HepG2 (cell line): ENCODE measurements at regions not wholly inside any gene's neighbourhood (a gene's known extent, or its start where the extent isn't known, plus 50 kb on each side); places are given as distances from the start of the nearest gene placed in this dataset.

Experiments
- ATAC-seq: fragments of 200-7000 bp; cut with Tn5 transposase; 3 replicates; pipeline ENCODE4 v1.9.1; 2020; ENCODE audit warnings: mild to moderate bottlenecking, moderate library complexity
- BruUV-seq: library from RNA; stranded (reverse); fragments of 400-500 nt; replicated peaks from 2 replicates; lab custom pipeline; 2021; lab: Mats Ljungman, UMichigan
- CTCF ChIA-PET: fragments of 300-600 bp; formaldehyde crosslinking; extraction: SDS; loops from one replicate; lab custom pipeline; 2021; ENCODE audit warnings: low total read pairs, inconsistent platforms, low intra/inter-chr PET ratio; lab: Yijun Ruan, JAX
- POLR2A ChIA-PET: fragments of 350-600 bp; sonication (Branson Sonifier 250); formaldehyde crosslinking; loops from one replicate; lab custom pipeline; 2020; ENCODE audit warnings: antibody characterized with exemption, inconsistent platforms; lab: Yijun Ruan, JAX
- DNase-seq: peaks from one replicate; pipeline ENCODE4 v3.0.0-alpha.2; 2015; ENCODE audit warnings: low spot score
- FAIRE-seq: peaks from 3 replicates; lab custom pipeline; 2011; peaks lifted over from hg19 to GRCh38; lab: Jason Lieb, UNC
- H2AFZ ChIP-seq: one replicate; pipeline ENCODE4 v1.6.1; 2011; ENCODE audit warnings: low read length, inconsistent platforms
- H3K27ac ChIP-seq: fragments of 300-600 bp; 3 replicates; pipeline ENCODE4 v1.8.0; 2011; ENCODE audit warnings: mixed run types, mild to moderate bottlenecking, mixed read lengths, low read length, inconsistent platforms; ENCODE audit not compliant: insufficient read depth; ENCODE audit errors: extremely low read length
- H3K27me3 ChIP-seq, 2 experiments: fragments of 200-600 bp in 1 of 2; 2 replicates in 1 of 2; 3 replicates in 1 of 2; pipeline versions ENCODE4 v1.6.0 to v1.8.0; 2011; ENCODE audit warnings: low read length in 2 of 2, mild to moderate bottlenecking in 2 of 2, moderate library complexity in 2 of 2, inconsistent platforms in 1 of 2; ENCODE audit not compliant: insufficient read depth in 2 of 2, control insufficient read depth in 1 of 2
- H3K36me3 ChIP-seq, 2 experiments: fragments of 200-600 bp in 1 of 2; replicated peaks in 1 of 2; 2 replicates in 1 of 2; 3 replicates in 1 of 2; pipeline versions ENCODE4 v1.5.1 to v1.8.0; 2011; ENCODE audit warnings: low read length in 2 of 2, inconsistent platforms in 1 of 2; ENCODE audit not compliant: insufficient read depth in 2 of 2, control insufficient read depth in 1 of 2
- H3K4me1 ChIP-seq: 2 replicates; pipeline ENCODE4 v1.5.1; 2012; ENCODE audit warnings: low read length, inconsistent platforms; ENCODE audit not compliant: insufficient read depth
- H3K4me2 ChIP-seq: 2 replicates; pipeline ENCODE4 v1.6.0; 2011; ENCODE audit warnings: low read depth, low read length, inconsistent platforms
- H3K4me3 ChIP-seq, 3 experiments: fragments of 200-600 bp in 1 of 3; sonication (generic), shearing (Covaris generic) in 1 of 3; replicated peaks in 1 of 3; 2 replicates each; pipeline ENCODE4 v1.5.1; 2011 to 2016; ENCODE audit warnings: low read length in 3 of 3, inconsistent platforms in 2 of 3, low read depth in 2 of 3, mild to moderate bottlenecking in 2 of 3, control low read depth in 1 of 3, mixed read lengths in 1 of 3; ENCODE audit not compliant: insufficient read depth in 1 of 3
- H3K79me2 ChIP-seq: one replicate; pipeline ENCODE4 v1.6.1; 2011; ENCODE audit warnings: low read length, inconsistent platforms; ENCODE audit not compliant: insufficient read depth
- H3K9ac ChIP-seq: 2 replicates; pipeline ENCODE4 v1.6.0; 2011; ENCODE audit warnings: mild to moderate bottlenecking, low read depth, low read length, inconsistent platforms; ENCODE audit not compliant: insufficient read depth
- H3K9me3 ChIP-seq: 2 replicates; pipeline ENCODE4 v1.5.1; 2012; ENCODE audit warnings: mild to moderate bottlenecking, low read length
- H4K20me1 ChIP-seq: 2 replicates; pipeline ENCODE4 v1.6.0; 2011; ENCODE audit warnings: inconsistent platforms, mild to moderate bottlenecking, low read length, moderate library complexity; ENCODE audit not compliant: insufficient read depth
- FIP1L1 ChIP-seq: fragments of 200-400 bp; formaldehyde crosslinking; IDR thresholded peaks from 2 replicates; pipeline ENCODE4 v1.6.1; 2018; ENCODE audit warnings: low read depth, mild to moderate bottlenecking, low read length, moderate library complexity, borderline replicate concordance; ENCODE audit not compliant: insufficient read depth
- HDAC1 ChIP-seq: sonication (generic); formaldehyde crosslinking; IDR thresholded peaks from 2 replicates; pipeline ENCODE4 v1.5.1; 2020; ENCODE audit warnings: mild to moderate bottlenecking, missing genetic modification reagents
- IKZF4 ChIP-seq: sonication (generic); formaldehyde crosslinking; IDR thresholded peaks from 2 replicates; pipeline ENCODE4 v1.5.1; 2020; ENCODE audit warnings: borderline replicate concordance, mild to moderate bottlenecking, low read depth, missing genetic modification reagents; ENCODE audit errors: not compliant biosample characterization
- MTA3 ChIP-seq: sonication (generic); formaldehyde crosslinking; IDR thresholded peaks from 2 replicates; pipeline ENCODE4 v1.4.0; 2020; ENCODE audit warnings: missing genetic modification reagents
- RBAK ChIP-seq: sonication (generic); formaldehyde crosslinking; IDR thresholded peaks from 2 replicates; pipeline ENCODE4 v1.5.1; 2020; ENCODE audit warnings: mild to moderate bottlenecking, missing genetic modification reagents
- RFX5 ChIP-seq: IDR thresholded peaks from 2 replicates; pipeline ENCODE4 v1.6.1; 2011; ENCODE audit warnings: low read depth, low read length, improper control_type of control experiment
- TBL1XR1 ChIP-seq: fragments of 150-350 bp; IDR thresholded peaks from 2 replicates; pipeline ENCODE4 v1.6.1; 2014; ENCODE audit warnings: borderline replicate concordance, low read length; ENCODE audit not compliant: partially characterized antibody
- TRIM24 ChIP-seq: sonication (generic); formaldehyde crosslinking; IDR thresholded peaks from 2 replicates; pipeline ENCODE4 v1.8.0; 2022; ENCODE audit warnings: mild to moderate bottlenecking, missing genetic modification reagents
- YY1 ChIP-seq: IDR thresholded peaks from 2 replicates; pipeline ENCODE4 v1.6.1; 2011; ENCODE audit warnings: low read length, low read depth, moderate library complexity, mild to moderate bottlenecking; ENCODE audit not compliant: insufficient read depth, insufficient replicate concordance
- ZNF121 ChIP-seq: sonication (generic); formaldehyde crosslinking; IDR thresholded peaks from 2 replicates; pipeline ENCODE4 v1.5.0; 2020; ENCODE audit warnings: mild to moderate bottlenecking, missing genetic modification reagents
- ZNF605 ChIP-seq: sonication (generic); formaldehyde crosslinking; IDR thresholded peaks from 2 replicates; pipeline ENCODE4 v1.8.0; 2022; ENCODE audit warnings: mild to moderate bottlenecking, missing genetic modification reagents
- ZNF75D ChIP-seq: sonication (generic); formaldehyde crosslinking; IDR thresholded peaks from 2 replicates; pipeline ENCODE4 v1.8.1; 2023; ENCODE audit warnings: missing genetic modification reagents, mild to moderate bottlenecking, borderline replicate concordance
- ZSCAN21 ChIP-seq: sonication (generic); formaldehyde crosslinking; IDR thresholded peaks from 2 replicates; pipeline ENCODE4 v1.8.0; 2022; ENCODE audit warnings: mild to moderate bottlenecking, missing genetic modification reagents, moderate library complexity, borderline replicate concordance
- WGBS: methylation state at CpG from one replicate; pipeline ENCODE4 v1.1.6; 2017; ENCODE audit warnings: low lambda C conversion rate; 5-methylcytosine and 5-hydroxymethylcytosine counted together
- in situ Hi-C: cut with HindIII; loops from 2 replicates; pipeline ENCODE4 v1.10.0; 2017; ENCODE audit warnings: low pct_unique_long_range_greater_than_20kb; ENCODE audit not compliant: extremely low pct_ligation_motif_present
- intact Hi-C: fragments of 100-400 bp; cut with micrococcal nuclease; formaldehyde crosslinking; loops from one replicate; pipeline ENCODE4 v1.10.0; 2022; ENCODE audit not compliant: unreplicated experiment

GRCh38 chr2:163479599-163479998, 256.2 kb downstream of the FIGN start:
- ChIA-PET POLR2A (no interaction called here), CTCF (no interaction called here)
- no peak overlapping the region for H3K4me3 ChIP-seq
- no peaks in the 10 kb centered on the region for H3K27me3 ChIP-seq
- H3K79me2 ChIP-seq: no peaks in the 10 kb centered on the region
- H3K9ac ChIP-seq: no peak overlapping the region
- no peaks in the 10 kb centered on the region for H3K36me3 ChIP-seq
- intact Hi-C loops (no loop called here), in situ Hi-C loops (no loop called here)
- H4K20me1 ChIP-seq: no peaks in the 10 kb centered on the region
- no peak overlapping the region for H2AFZ ChIP-seq
- ATAC-seq: peak; percentile 65
- H3K27ac ChIP-seq: no peak overlapping the region
- DNase-seq: no peak
- H3K9me3 ChIP-seq: no peaks in the 10 kb centered on the region
- WGBS: 23% methylated on average over 9 of the region's 9 CpGs
- FAIRE-seq: no peak
- BruUV-seq: no TSS peak
- peaks cover 7% of the 10 kb centered on the region; the same call in 1 of the 2 replicates for H3K4me1 ChIP-seq
- no peak for TF ChIP-seq RBAK
- no peak for TF ChIP-seq RFX5
- no peak for TF ChIP-seq ZNF121
- TF ChIP-seq ZNF605 (CRISPR knock-in tag): no peak
- TF ChIP-seq YY1: no peak
- H3K4me2 ChIP-seq: no peak overlapping the region

- in situ Hi-C loops (no loop called here), intact Hi-C loops (no loop called here)
- no peaks in the 10 kb centered on the region for H3K27me3 ChIP-seq
- no peak overlapping the region for H3K9ac ChIP-seq
- H3K9me3 ChIP-seq: no peaks in the 10 kb centered on the region
- H3K4me3 ChIP-seq: no peak overlapping the region
- FAIRE-seq: no peak
- ChIA-PET POLR2A (no interaction called here), CTCF (no interaction called here)
- no peaks in the 10 kb centered on the region for H4K20me1 ChIP-seq
- no peak for ATAC-seq
- peaks cover 16% of the 10 kb centered on the region; the same call in 1 of the 2 replicates for H3K4me1 ChIP-seq
- no peaks in the 10 kb centered on the region for H3K79me2 ChIP-seq
- H3K36me3 ChIP-seq: no peaks in the 10 kb centered on the region
- no peak overlapping the region for H3K27ac ChIP-seq
- H2AFZ ChIP-seq: no peak overlapping the region
- no peak for DNase-seq
- no peak overlapping the region for H3K4me2 ChIP-seq
- TF ChIP-seq FIP1L1: no peak
- TF ChIP-seq TBL1XR1: no peak
- TF ChIP-seq ZSCAN21 (CRISPR knock-in tag): no peak
- no peak for TF ChIP-seq ZNF75D (CRISPR knock-in tag)
- no peak for TF ChIP-seq MTA3 (CRISPR knock-in tag)
- no peak for TF ChIP-seq TRIM24 (CRISPR knock-in tag)
- no peak for TF ChIP-seq IKZF4 (CRISPR knock-in tag)
- no peak for TF ChIP-seq HDAC1 (CRISPR knock-in tag)
- no TSS peak for BruUV-seq
- WGBS: 39% methylated on average over 3 of the region's 3 CpGs
Observed at GRCh38 chr2:163475815-163476214, 260.0 kb downstream of the FIGN start.
